ENCODE measurements at regions not wholly inside any gene's neighbourhood (a gene's known extent, or its start where the extent isn't known, plus 50 kb on each side); places are given as distances from the start of the nearest gene placed in this dataset.

GRCh38 chrX:8927066-8927635 is 106.8 kb downstream of the FAM9B start:
- H3K4me1 ChIP-seq: no peaks in the 10 kb centered on the region
- H3K4me3 ChIP-seq: no peak overlapping the region
- H3K27me3 ChIP-seq (replicated peaks in 1 of 7): no peaks in the 10 kb centered on the region
- peaks cover 0 to under 1% (median 0%) of the 10 kb centered on the region in 8 donors for H3K9me3 ChIP-seq
- intact Hi-C loops (cut with DNase I; ENCODE audit: low total_unique reads): no loop called here
- DNase-seq: no peak
- H3K27ac ChIP-seq: no peak overlapping the region
- no peaks in the 10 kb centered on the region for H3K36me3 ChIP-seq
- WGBS, 5 donors: 71 to 81% (median 77%) methylated on average over 5 of the region's 5 CpGs
- TF ChIP-seq CTCF (IDR thresholded peaks at IDR 0.05 in 8 of 11, conservative IDR thresholded peaks at IDR 0.05 in 3 of 11): no peak
- no peak for TF ChIP-seq POLR2A (IDR thresholded peaks at IDR 0.05)
- TF ChIP-seq POLR2AphosphoS5 (IDR thresholded peaks at IDR 0.05): no peak

- 69 to 94% (median 81%) methylated on average over 2 of the region's 2 CpGs for WGBS, 5 donors
Measured at GRCh38 chrX:8921615-8922014, 112.3 kb downstream of the FAM9B start.

GRCh38 chrX:8919801-8920200 is 114.1 kb downstream of the FAM9B start:
- Histone ChIP-seq H3K4me3 (no peak overlapping the region), H3K4me1 (no peaks in the 10 kb centered on the region), H3K9me3 (no peaks in the 10 kb centered on the region), H3K27me3 (replicated peaks in 1 of 7) (peaks cover 0 to 6% (median 0%) of the 10 kb centered on the region in 7 donors), H3K27ac (no peak overlapping the region), H3K36me3 (no peaks in the 10 kb centered on the region)
- intact Hi-C loops (cut with DNase I; ENCODE audit: low total_unique reads): no loop called here
- TF ChIP-seq POLR2A (IDR thresholded peaks at IDR 0.05) (no peak), POLR2AphosphoS5 (IDR thresholded peaks at IDR 0.05) (no peak)
- WGBS, 5 donors: 68 to 81% (median 76%) methylated on average over 4 of the region's 4 CpGs
- DNase-seq: no peak

More at GRCh38 chrX:8921615-8922014, 112.3 kb downstream of the FAM9B start:
- no peaks in the 10 kb centered on the region for H3K4me1 ChIP-seq
- H3K27me3 ChIP-seq (replicated peaks in 1 of 7): peaks cover 0 to 6% (median 0%) of the 10 kb centered on the region in 7 donors
- TF ChIP-seq CTCF (IDR thresholded peaks at IDR 0.05 in 8 of 11, conservative IDR thresholded peaks at IDR 0.05 in 3 of 11) (no peak), POLR2A (IDR thresholded peaks at IDR 0.05) (no peak), POLR2AphosphoS5 (IDR thresholded peaks at IDR 0.05) (no peak)
- H3K4me3 ChIP-seq: no peak overlapping the region
- no peak overlapping the region for H3K27ac ChIP-seq
- no peaks in the 10 kb centered on the region for H3K36me3 ChIP-seq
- DNase-seq: no peak
- intact Hi-C loops (cut with DNase I; ENCODE audit: low total_unique reads): no loop called here
- no peaks in the 10 kb centered on the region for H3K9me3 ChIP-seq

GRCh38 chrX:8916697-8917096 is 115.5 kb upstream of the FAM9A start:
- WGBS, 5 donors: 48 to 89% (median 65%) methylated on average over 1 of the region's 1 CpG
- Histone ChIP-seq H3K36me3 (no peaks in the 10 kb centered on the region), H3K4me3 (no peak overlapping the region), H3K9me3 (no peaks in the 10 kb centered on the region), H3K4me1 (no peaks in the 10 kb centered on the region), H3K27ac (no peak overlapping the region), H3K27me3 (replicated peaks in 1 of 7) (peaks cover 0 to 4% (median 0%) of the 10 kb centered on the region in 7 donors)
- intact Hi-C loops (cut with DNase I; ENCODE audit: low total_unique reads): no loop called here
- no peak for DNase-seq
- no peak for TF ChIP-seq CTCF (IDR thresholded peaks at IDR 0.05 in 8 of 11, conservative IDR thresholded peaks at IDR 0.05 in 3 of 11)
- TF ChIP-seq POLR2A (IDR thresholded peaks at IDR 0.05): no peak
- no peak for TF ChIP-seq POLR2AphosphoS5 (IDR thresholded peaks at IDR 0.05)
